ENCODE measurements at regions not wholly inside any gene's neighbourhood (a gene's known extent, or its start where the extent isn't known, plus 50 kb on each side); places are given as distances from the start of the nearest gene placed in this dataset.

DNA sequence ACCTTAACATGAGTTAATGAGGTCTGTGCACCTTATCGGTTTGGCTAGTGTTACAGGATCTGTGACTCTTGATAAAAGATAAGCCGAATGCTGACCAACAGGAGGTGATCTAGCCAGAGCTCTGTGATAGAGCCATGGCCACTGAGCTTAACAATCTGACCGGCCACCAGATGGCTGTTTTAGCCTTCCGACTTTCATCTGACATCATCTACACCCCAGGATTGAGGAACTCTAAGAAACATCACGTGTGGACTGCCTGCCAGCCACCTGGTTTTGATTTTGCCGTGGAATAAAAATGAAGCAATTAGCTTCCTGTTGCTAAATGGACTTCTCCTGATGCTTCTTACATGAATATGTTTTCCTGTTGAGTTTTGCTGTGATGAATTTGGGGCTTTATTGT, 281.3 kb downstream of the CEMIP2 start:
- Histone ChIP-seq H3K27ac (ENCODE audit: insufficient read depth, low read depth, low read length) (no peak overlapping the region), H4K20me1 (replicated peaks; ENCODE audit: control insufficient read depth, extremely low read depth, insufficient read depth, low read length) (no peaks in the 10 kb centered on the region), H3K9me1 (replicated peaks; ENCODE audit: control insufficient read depth, extremely low read depth, insufficient read depth, low read length) (no peaks in the 10 kb centered on the region), H3K9me3 (replicated peaks; ENCODE audit: control insufficient read depth, insufficient read depth, low read length) (no peaks in the 10 kb centered on the region), H3K36me3 (ENCODE audit: control insufficient read depth in 2 of 2, extremely low read depth in 1 of 2, insufficient read depth in 2 of 2, low read length in 2 of 2) (no peaks in the 10 kb centered on the region), H3K9ac (replicated peaks; ENCODE audit: extremely low read depth, insufficient read depth, low read length) (no peak overlapping the region), H3K4me2 (ENCODE audit: insufficient read depth, low read length) (no peak overlapping the region), H3K27me3 (ENCODE audit: control insufficient read depth in 2 of 2, insufficient read depth in 2 of 2, low read length in 2 of 2) (peaks cover 0 to 1% of the 10 kb centered on the region in 2 experiments), H3K79me2 (ENCODE audit: control insufficient read depth, insufficient read depth, low read length) (no peaks in the 10 kb centered on the region), H3K4me1 (ENCODE audit: control insufficient read depth, extremely low read depth, insufficient read depth, low read length) (no peaks in the 10 kb centered on the region), H3K4me3 (replicated peaks in 1 of 3; ENCODE audit: insufficient read depth in 1 of 3, low read depth in 1 of 3, low read length in 3 of 3) (no peak overlapping the region), H2AFZ (ENCODE audit: low read depth, low read length) (no peak overlapping the region)
- no peak for DNase-seq (ENCODE audit: low read depth, low spot score)
- FAIRE-seq: no peak
- no peak for TF ChIP-seq JUN (IDR thresholded peaks at IDR 0.05; ENCODE audit: borderline replicate concordance, insufficient read depth, insufficient read length, low read depth)
- TF ChIP-seq POLR2AphosphoS5 (IDR thresholded peaks at IDR 0.05; ENCODE audit: insufficient read depth, low read depth, low read length): no peak
- no peak for TF ChIP-seq GATA2 (IDR thresholded peaks at IDR 0.05; ENCODE audit: insufficient read depth, insufficient read length, low read depth, low read length)
- TF ChIP-seq FOS (IDR thresholded peaks at IDR 0.05; ENCODE audit: borderline replicate concordance, insufficient read depth, low read length): no peak
- TF ChIP-seq, protein P1, sequence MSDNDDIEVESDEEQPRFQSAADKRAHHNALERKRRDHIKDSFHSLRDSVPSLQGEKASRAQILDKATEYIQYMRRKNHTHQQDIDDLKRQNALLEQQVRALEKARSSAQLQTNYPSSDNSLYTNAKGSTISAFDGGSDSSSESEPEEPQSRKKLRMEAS (IDR thresholded peaks at IDR 0.05; ENCODE audit: insufficient read depth, insufficient read length): no peak
- TF ChIP-seq MYC (IDR thresholded peaks at IDR 0.05; ENCODE audit: low read depth, low read length): no peak
- TF ChIP-seq, protein P2, sequence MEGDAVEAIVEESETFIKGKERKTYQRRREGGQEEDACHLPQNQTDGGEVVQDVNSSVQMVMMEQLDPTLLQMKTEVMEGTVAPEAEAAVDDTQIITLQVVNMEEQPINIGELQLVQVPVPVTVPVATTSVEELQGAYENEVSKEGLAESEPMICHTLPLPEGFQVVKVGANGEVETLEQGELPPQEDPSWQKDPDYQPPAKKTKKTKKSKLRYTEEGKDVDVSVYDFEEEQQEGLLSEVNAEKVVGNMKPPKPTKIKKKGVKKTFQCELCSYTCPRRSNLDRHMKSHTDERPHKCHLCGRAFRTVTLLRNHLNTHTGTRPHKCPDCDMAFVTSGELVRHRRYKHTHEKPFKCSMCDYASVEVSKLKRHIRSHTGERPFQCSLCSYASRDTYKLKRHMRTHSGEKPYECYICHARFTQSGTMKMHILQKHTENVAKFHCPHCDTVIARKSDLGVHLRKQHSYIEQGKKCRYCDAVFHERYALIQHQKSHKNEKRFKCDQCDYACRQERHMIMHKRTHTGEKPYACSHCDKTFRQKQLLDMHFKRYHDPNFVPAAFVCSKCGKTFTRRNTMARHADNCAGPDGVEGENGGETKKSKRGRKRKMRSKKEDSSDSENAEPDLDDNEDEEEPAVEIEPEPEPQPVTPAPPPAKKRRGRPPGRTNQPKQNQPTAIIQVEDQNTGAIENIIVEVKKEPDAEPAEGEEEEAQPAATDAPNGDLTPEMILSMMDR (IDR thresholded peaks at IDR 0.05; ENCODE audit: extremely low read depth in 1 of 2, insufficient read depth in 1 of 2, low read depth in 1 of 2, low read length in 2 of 2): no peak
- TF ChIP-seq EZH2 (IDR thresholded peaks at IDR 0.05; ENCODE audit: borderline replicate concordance, low read depth, low read length, severe bottlenecking): no peak
- intact Hi-C loops (cut with micrococcal nuclease): loop anchor here (10.0 kb wide), 1 partner anchor 172 kb away; no protein-coding TSS in a partner anchor
- BruUV-seq (replicated peaks): no TSS peak
- POLR2A ChIA-PET: no interaction called here
- dilution Hi-C loops (cut with MboI; ENCODE audit: extremely low pct_ligation_motif_present, low sequenced_read_pairs): no loop called here
- CTCF ChIA-PET: interaction anchor here (0.7 to 2.2 kb wide), 5 partner anchors 12 to 201 kb away, joined by 3 to 8 read pairs (median 4); no protein-coding TSS in a partner anchor

All from endothelial cell of umbilical vein (primary cell).